ENCODE measurements at regions not wholly inside any gene's neighbourhood (a gene's known extent, or its start where the extent isn't known, plus 50 kb on each side); places are given as distances from the start of the nearest gene placed in this dataset.
A peak's percentile ranks its signal among the peaks of the same experiment; 100 is the strongest.
"Not testable (repeated sequence)": the region's sequence is repeated elsewhere in the genome, so short reads cannot be mapped to it uniquely, and the experiment has no call there.

- no peak for DNase-seq (ENCODE audit: low read depth, low spot score)
Observed at GRCh38 chr7:68364886-68365625, 1233.2 kb upstream of the AUTS2 start.

GRCh38 chr7:68371985-68372384 is 1226.3 kb upstream of the AUTS2 start:
- DNase-seq (ENCODE audit: low read depth, low spot score) = no peak

- no peak for DNase-seq (ENCODE audit: low read depth, low spot score)
Observed at GRCh38 chr7:68376131-68376661, 1222.1 kb upstream of the AUTS2 start.

- DNase-seq (ENCODE audit: low read depth, low spot score) = no peak
Observed at GRCh38 chr7:68381731-68382130, 1216.5 kb upstream of the AUTS2 start.

GRCh38 chr7:68384581-68384980 is 1213.7 kb upstream of the AUTS2 start:
- DNase-seq (ENCODE audit: low read depth, low spot score) = no peak

- no peak for DNase-seq (ENCODE audit: low read depth, low spot score)
Observed at GRCh38 chr7:68393051-68393450, 1205.2 kb upstream of the AUTS2 start.

- DNase-seq (ENCODE audit: low read depth, low spot score) = no peak
Observed at GRCh38 chr7:68394131-68394530, 1204.1 kb upstream of the AUTS2 start.

- no peak for DNase-seq (ENCODE audit: low read depth, low spot score)
Observed at GRCh38 chr7:68399991-68400590, 1198.2 kb upstream of the AUTS2 start.

GRCh38 chr7:68400783-68401182 is 1197.5 kb upstream of the AUTS2 start:
- no peak for DNase-seq (ENCODE audit: low read depth, low spot score)

- no peak for DNase-seq (ENCODE audit: low read depth, low spot score)
Observed at GRCh38 chr7:68401313-68401712, 1197.0 kb upstream of the AUTS2 start.

- DNase-seq (ENCODE audit: low read depth, low spot score) = no peak
Observed at GRCh38 chr7:68406480-68406879, 1191.8 kb upstream of the AUTS2 start.

GRCh38 chr7:68407460-68407859 is 1190.8 kb upstream of the AUTS2 start:
- DNase-seq (ENCODE audit: low read depth, low spot score) = peak; percentile 52

GRCh38 chr7:68408873-68409272 is 1189.4 kb upstream of the AUTS2 start:
- no peak for DNase-seq (ENCODE audit: low read depth, low spot score)

- peak; percentile 56 for DNase-seq (ENCODE audit: low read depth, low spot score)
Observed at GRCh38 chr7:68409851-68410250, 1188.4 kb upstream of the AUTS2 start.

GRCh38 chr7:68410693-68411092 is 1187.6 kb upstream of the AUTS2 start:
- not testable (repeated sequence) for DNase-seq (ENCODE audit: low read depth, low spot score)

GRCh38 chr7:68411742-68412141 is 1186.5 kb upstream of the AUTS2 start:
- DNase-seq (ENCODE audit: low read depth, low spot score) = no peak

GRCh38 chr7:68414631-68415425 is 1183.4 kb upstream of the AUTS2 start:
- no peak for DNase-seq (ENCODE audit: low read depth, low spot score)

GRCh38 chr7:68417002-68417401 is 1181.3 kb upstream of the AUTS2 start:
- no peak for DNase-seq (ENCODE audit: low read depth, low spot score)

GRCh38 chr7:68417659-68418058 is 1180.6 kb upstream of the AUTS2 start:
- DNase-seq (ENCODE audit: low read depth, low spot score) = no peak

- no peak for DNase-seq (ENCODE audit: low read depth, low spot score)
Observed at GRCh38 chr7:68420342-68421192, 1177.7 kb upstream of the AUTS2 start.

- DNase-seq (ENCODE audit: low read depth, low spot score) = no peak
Observed at GRCh38 chr7:68421712-68422111, 1176.6 kb upstream of the AUTS2 start.

All from ELF-1 (cell line).